ENCODE measurements at regions not wholly inside any gene's neighbourhood (a gene's known extent, or its start where the extent isn't known, plus 50 kb on each side); places are given as distances from the start of the nearest gene placed in this dataset.
"Not testable (repeated sequence)": the region's sequence is repeated elsewhere in the genome, so short reads cannot be mapped to it uniquely, and the experiment has no call there.

- Histone ChIP-seq H3K4me1 (ENCODE audit: insufficient read depth, low read length) (no peaks in the 10 kb centered on the region), H3K4me3 (ENCODE audit: low read length) (no peak overlapping the region), H3K27ac (ENCODE audit: low read depth in 1 of 2, low read length in 2 of 2) (no peak overlapping the region), H3K27me3 (ENCODE audit: control insufficient read depth in 1 of 2, insufficient read depth in 2 of 2, low read length in 2 of 2) (no peaks in the 10 kb centered on the region), H3K36me3 (ENCODE audit: insufficient read depth, low read length) (no peaks in the 10 kb centered on the region), H3K9me3 (ENCODE audit: control insufficient read depth in 1 of 2, insufficient read depth in 1 of 2, low read length in 2 of 2) (peaks cover 0 to 18% of the 10 kb centered on the region in 2 experiments)
- no peak for ATAC-seq (ENCODE audit: poor library complexity)
- Mint-ChIP-seq H3K27ac (no peak overlapping the region), H3K4me3 (no peak overlapping the region), H3K4me1 (ENCODE audit: low read depth) (peaks cover 9% of the 10 kb centered on the region), H3K27me3 (no peaks in the 10 kb centered on the region), H3K36me3 (ENCODE audit: low read depth) (peaks cover 4% of the 10 kb centered on the region), H3K9me3 (no peaks in the 10 kb centered on the region)
- no peak for TF ChIP-seq CTCF (IDR thresholded peaks at IDR 0.05)
- DNase-seq = no peak
- POLR2A ChIA-PET = interaction anchor here (0.8 kb wide), 1 partner anchor 13 kb away, joined by 4 read pairs; no protein-coding TSS in a partner anchor
- CTCF ChIA-PET = no interaction called here
- intact Hi-C loops (cut with DNase I, micrococcal nuclease) = no loop called here
Observed at GRCh38 chr2:242015108-242016065, 145.9 kb downstream of the RTP5 start.

GRCh38 chr2:242017086-242017485 is 147.6 kb downstream of the RTP5 start:
- Histone ChIP-seq H3K36me3 (ENCODE audit: insufficient read depth, low read length) (no peaks in the 10 kb centered on the region), H3K4me3 (ENCODE audit: low read length) (no peak overlapping the region), H3K27me3 (ENCODE audit: control insufficient read depth in 1 of 2, insufficient read depth in 2 of 2, low read length in 2 of 2) (no peaks in the 10 kb centered on the region), H3K27ac (ENCODE audit: low read depth in 1 of 2, low read length in 2 of 2) (no peak overlapping the region), H3K4me1 (ENCODE audit: insufficient read depth, low read length) (no peaks in the 10 kb centered on the region), H3K9me3 (ENCODE audit: control insufficient read depth in 1 of 2, insufficient read depth in 1 of 2, low read length in 2 of 2) (peaks cover 0 to 31% of the 10 kb centered on the region in 2 experiments)
- no peaks in the 10 kb centered on the region for H3K27me3 Mint-ChIP-seq
- ChIA-PET CTCF (no interaction called here), POLR2A (interaction anchor here (1.1 kb wide), 1 partner anchor 14 kb away, joined by 3 read pairs; no protein-coding TSS in a partner anchor)
- H3K4me3 Mint-ChIP-seq = no peak overlapping the region
- intact Hi-C loops (cut with DNase I, micrococcal nuclease) = no loop called here
- peaks cover 7% of the 10 kb centered on the region for H3K36me3 Mint-ChIP-seq (ENCODE audit: low read depth)
- H3K4me1 Mint-ChIP-seq (ENCODE audit: low read depth) = no peaks in the 10 kb centered on the region
- no peak for ATAC-seq (ENCODE audit: poor library complexity)
- no peaks in the 10 kb centered on the region for H3K9me3 Mint-ChIP-seq
- TF ChIP-seq CTCF (IDR thresholded peaks at IDR 0.05) = no peak
- DNase-seq = no peak
- no peak overlapping the region for H3K27ac Mint-ChIP-seq

GRCh38 chr2:242018416-242018815 is 148.9 kb downstream of the RTP5 start:
- CTCF ChIA-PET; H3K27ac Mint-ChIP-seq; H3K4me3 Mint-ChIP-seq; H3K9me3 Mint-ChIP-seq; DNase-seq; H3K27ac ChIP-seq (ENCODE audit: low read depth in 1 of 2, low read length in 2 of 2); POLR2A ChIA-PET; H3K27me3 ChIP-seq (ENCODE audit: control insufficient read depth in 1 of 2, insufficient read depth in 2 of 2, low read length in 2 of 2); H3K4me1 Mint-ChIP-seq (ENCODE audit: low read depth); H3K27me3 Mint-ChIP-seq; ATAC-seq (ENCODE audit: poor library complexity); H3K4me3 ChIP-seq (ENCODE audit: low read length); H3K4me1 ChIP-seq (ENCODE audit: insufficient read depth, low read length); intact Hi-C loops (cut with DNase I, micrococcal nuclease); H3K36me3 ChIP-seq (ENCODE audit: insufficient read depth, low read length): not testable (repeated sequence)
- H3K36me3 Mint-ChIP-seq (ENCODE audit: low read depth) = peaks cover 15% of the 10 kb centered on the region
- H3K9me3 ChIP-seq (ENCODE audit: control insufficient read depth in 1 of 2, insufficient read depth in 1 of 2, low read length in 2 of 2) = peaks cover 0 to 35% of the 10 kb centered on the region in 2 experiments

Measured in CD4-positive, alpha-beta T cell (primary cell).